Progenitor cell of endocrine pancreas (in vitro differentiated cells): ENCODE measurements at regions not wholly inside any gene's neighbourhood (a gene's known extent, or its start where the extent isn't known, plus 50 kb on each side); places are given as distances from the start of the nearest gene placed in this dataset.
A peak's percentile ranks its signal among the peaks of the same experiment; 100 is the strongest.

Source experiments
- DNase-seq: peaks from one replicate; pipeline ENCODE4 v3.0.0; 2021; ENCODE audit warnings: low spot score; ENCODE audit not compliant: unreplicated experiment
- H3K27ac Mint-ChIP-seq: 2 replicates; pipeline ENCODE4 v1.8.0; 2021; ENCODE audit warnings: mild to moderate bottlenecking, moderate library complexity, mixed read lengths
- H3K27me3 Mint-ChIP-seq: 2 replicates; pipeline ENCODE4 v1.8.0; 2021; ENCODE audit warnings: mixed read lengths
- H3K36me3 Mint-ChIP-seq: 2 replicates; pipeline ENCODE4 v1.8.0; 2022; ENCODE audit warnings: mixed read lengths; ENCODE audit not compliant: insufficient read depth
- H3K4me1 Mint-ChIP-seq: 2 replicates; pipeline ENCODE4 v1.8.0; 2021; ENCODE audit warnings: low read depth, mixed read lengths
- H3K4me3 Mint-ChIP-seq: 2 replicates; pipeline ENCODE4 v1.8.0; 2021; ENCODE audit warnings: low read depth, mild to moderate bottlenecking, moderate library complexity, mixed read lengths
- H3K9me3 Mint-ChIP-seq: 2 replicates; pipeline ENCODE4 v1.8.0; 2021; ENCODE audit warnings: low read depth, mixed read lengths
- CTCF ChIP-seq: fragments of 200-600 bp; sonication (generic); IDR thresholded peaks from one replicate; pipeline ENCODE4 v1.5.0; 2021; ENCODE audit warnings: antibody characterized with exemption, mild to moderate bottlenecking; ENCODE audit not compliant: unreplicated experiment

GRCh38 chrX:51437521-51437920 is 58.9 kb downstream of the NUDT11 start:
- no peak overlapping the region for H3K27ac Mint-ChIP-seq
- no peaks in the 10 kb centered on the region for H3K27me3 Mint-ChIP-seq
- no peak for TF ChIP-seq CTCF
- H3K4me3 Mint-ChIP-seq, result no peak overlapping the region
- peaks cover 30% of the 10 kb centered on the region for H3K9me3 Mint-ChIP-seq
- DNase-seq, result no peak
- peaks cover 1% of the 10 kb centered on the region for H3K4me1 Mint-ChIP-seq
- H3K36me3 Mint-ChIP-seq, result peaks cover 2% of the 10 kb centered on the region

- no peaks in the 10 kb centered on the region for H3K27me3 Mint-ChIP-seq
- TF ChIP-seq CTCF, result no peak
- H3K27ac Mint-ChIP-seq, result no peak overlapping the region
- no peak for DNase-seq
- peaks cover 2% of the 10 kb centered on the region for H3K36me3 Mint-ChIP-seq
- H3K4me1 Mint-ChIP-seq, result peaks cover 1% of the 10 kb centered on the region
- H3K4me3 Mint-ChIP-seq, result no peak overlapping the region
- H3K9me3 Mint-ChIP-seq, result peaks cover 25% of the 10 kb centered on the region
These were observed 61.3 kb downstream of the NUDT11 start for GRCh38 chrX:51435101-51435500.

GRCh38 chrX:51421972-51422597 is 74.3 kb downstream of the NUDT11 start:
- no peak for DNase-seq
- Mint-ChIP-seq H3K4me3 (no peak overlapping the region), H3K9me3 (peaks cover 7% of the 10 kb centered on the region), H3K27me3 (no peaks in the 10 kb centered on the region), H3K27ac (no peak overlapping the region), H3K36me3 (no peaks in the 10 kb centered on the region), H3K4me1 (no peaks in the 10 kb centered on the region)
- no peak for TF ChIP-seq CTCF

- Mint-ChIP-seq H3K4me3 (no peak overlapping the region), H3K27me3 (no peaks in the 10 kb centered on the region), H3K36me3 (no peaks in the 10 kb centered on the region), H3K4me1 (no peaks in the 10 kb centered on the region), H3K27ac (no peak overlapping the region), H3K9me3 (peaks cover 6% of the 10 kb centered on the region)
- no peak for DNase-seq
- peak; percentile 66 for TF ChIP-seq CTCF
These were observed 75.8 kb downstream of the NUDT11 start for GRCh38 chrX:51420610-51421009.

GRCh38 chrX:51408462-51408861 is 75.8 kb downstream of the NUDT10 start:
- no peak for DNase-seq
- no peaks in the 10 kb centered on the region for H3K27me3 Mint-ChIP-seq
- no peak overlapping the region for H3K4me3 Mint-ChIP-seq
- no peak overlapping the region for H3K27ac Mint-ChIP-seq
- H3K9me3 Mint-ChIP-seq, result peaks cover 9% of the 10 kb centered on the region
- H3K4me1 Mint-ChIP-seq, result no peaks in the 10 kb centered on the region
- TF ChIP-seq CTCF, result no peak
- peaks cover 5% of the 10 kb centered on the region for H3K36me3 Mint-ChIP-seq
